HG02938 (cell line): ENCODE measurements at regions not wholly inside any gene's neighbourhood (a gene's known extent, or its start where the extent isn't known, plus 50 kb on each side); places are given as distances from the start of the nearest gene placed in this dataset.

Experiments
- ATAC-seq: cut with Tn5 transposase; IDR thresholded peaks from one replicate; pipeline ENCODE4 v1.9.1; 2021; ENCODE audit warnings: mild to moderate bottlenecking, moderate library complexity; ENCODE audit not compliant: unreplicated experiment

DNA sequence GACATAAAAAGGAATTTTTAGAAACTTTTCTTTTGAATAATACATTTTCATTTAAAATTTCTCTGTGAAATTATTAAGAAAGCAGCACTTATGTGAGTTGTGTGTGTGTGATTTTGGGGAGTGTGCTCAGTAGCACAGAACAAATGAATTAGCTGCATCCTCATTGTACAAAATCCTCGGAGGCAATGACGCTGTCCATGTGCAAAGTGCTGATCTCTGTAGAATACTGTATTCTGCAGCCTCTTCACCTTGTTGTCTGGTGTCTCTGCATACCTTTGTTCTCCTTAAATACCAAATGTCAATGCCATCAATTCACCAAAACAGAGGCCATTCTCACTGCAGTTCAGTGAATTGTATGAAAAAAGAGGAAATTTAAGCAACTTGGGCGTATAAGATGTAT is 838.4 kb downstream of the QKI start:
- ATAC-seq, result no peak

DNA sequence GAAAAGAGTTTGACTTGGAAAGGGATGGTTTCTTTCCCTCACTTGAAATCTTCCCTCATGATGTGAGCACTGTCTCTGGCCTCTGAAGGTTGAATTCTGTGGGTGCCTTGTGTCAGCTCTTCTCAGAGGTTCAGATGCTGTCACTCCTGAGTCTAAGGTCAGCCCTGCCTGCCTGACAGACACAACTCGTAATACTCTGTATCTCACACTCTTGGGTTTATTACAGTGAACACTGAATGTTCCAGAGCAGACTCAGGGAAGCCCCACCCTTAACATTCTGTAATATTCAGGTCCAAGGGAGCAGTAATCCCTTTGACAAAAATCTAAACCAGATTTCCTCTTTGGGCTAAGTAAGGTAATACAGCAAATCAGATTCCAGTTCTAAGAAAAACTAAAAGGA is 837.8 kb downstream of the QKI start:
- ATAC-seq, result no peak

DNA sequence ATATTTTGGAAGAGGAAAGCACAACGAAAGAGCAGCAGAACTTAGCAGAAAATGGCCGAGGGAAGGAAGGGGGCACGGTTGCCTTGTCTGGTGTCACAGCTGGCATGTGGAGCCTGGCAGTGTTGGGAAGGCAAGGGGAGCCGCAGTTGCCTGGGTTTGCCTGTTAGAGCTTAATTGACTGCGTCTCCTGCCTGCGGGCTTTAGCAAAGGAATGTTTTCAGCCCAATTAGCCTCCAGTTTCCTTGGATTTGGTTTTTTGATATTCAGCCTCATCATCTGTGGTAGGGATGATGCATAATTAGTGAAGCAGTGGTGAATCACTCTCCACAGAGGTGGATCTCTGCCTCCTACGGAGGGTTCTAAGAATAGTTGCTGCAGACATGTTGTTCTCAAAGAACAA is 832.6 kb downstream of the QKI start:
- no peak for ATAC-seq

DNA sequence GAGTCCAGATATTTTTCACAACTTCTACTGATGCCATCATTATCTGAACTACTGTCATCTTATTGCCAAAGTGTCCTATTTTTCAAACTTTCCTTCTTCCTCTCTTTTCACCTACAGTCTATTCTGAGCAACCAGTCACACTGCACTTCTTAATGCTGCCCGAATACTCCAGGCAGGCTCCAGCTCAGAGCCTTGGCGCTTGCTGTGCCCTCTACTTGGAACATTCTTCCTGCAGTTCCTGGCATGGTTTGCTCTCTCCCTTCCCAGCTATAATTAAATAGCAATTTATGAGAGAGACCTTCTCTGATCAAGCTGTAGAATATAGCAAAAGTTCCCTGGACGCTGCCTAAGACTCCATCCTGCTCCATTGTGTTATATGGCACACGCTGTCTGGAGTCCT is 831.6 kb downstream of the QKI start:
- no peak for ATAC-seq

DNA sequence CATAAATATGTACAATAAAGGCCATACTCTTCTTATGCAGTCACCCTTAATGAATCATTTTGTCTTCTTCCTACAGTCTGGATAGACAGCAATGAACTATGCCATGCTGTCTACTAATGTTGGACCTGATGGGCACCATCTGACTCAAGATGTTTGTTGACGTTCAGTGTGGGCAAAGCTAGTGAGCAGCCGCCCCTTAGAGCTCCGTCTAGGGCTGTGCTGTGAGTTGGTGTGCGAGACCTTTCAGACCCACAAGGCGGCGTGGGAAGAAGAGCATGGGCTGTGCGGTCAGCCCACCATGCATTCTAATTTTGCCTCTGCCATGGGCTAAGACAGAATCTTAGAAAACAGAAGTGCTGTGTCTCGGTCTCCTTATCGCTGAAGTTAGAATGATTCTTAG is 829.4 kb downstream of the QKI start:
- ATAC-seq, result no peak

DNA sequence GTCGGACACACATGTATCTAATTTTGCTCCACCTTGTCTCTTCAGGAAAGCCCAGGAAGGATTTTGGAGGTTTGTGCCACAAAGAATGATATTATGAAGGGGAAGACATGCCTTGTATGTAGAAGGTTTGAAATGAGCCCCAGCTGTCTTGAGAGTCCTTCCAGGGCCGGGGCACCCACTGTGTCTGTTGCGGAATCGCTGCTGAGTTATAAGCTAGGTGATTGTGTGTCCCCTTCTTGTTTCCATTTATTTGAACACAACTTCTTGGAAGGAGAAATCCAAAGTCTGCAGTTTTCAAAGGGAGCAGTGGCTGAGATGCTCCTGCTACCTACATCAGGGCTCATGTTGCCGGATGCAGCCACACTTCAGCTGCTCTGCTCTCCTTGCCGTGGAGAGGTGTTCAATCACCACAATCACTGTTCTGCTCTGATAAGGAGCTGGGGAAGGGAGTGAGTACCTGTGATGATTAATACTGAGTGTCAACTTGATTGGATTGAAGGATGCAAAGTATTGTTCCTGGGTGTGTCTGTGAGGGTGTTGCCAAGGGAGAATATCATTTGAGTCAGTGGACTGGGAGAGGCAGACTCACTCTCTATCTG is 828.6 kb downstream of the QKI start:
- ATAC-seq, result no peak

GRCh38 chr6:164230804-164231203 is 816.3 kb downstream of the QKI start:
- no peak for ATAC-seq

GRCh38 chr6:164230259-164230658 is 815.7 kb downstream of the QKI start:
- ATAC-seq, result no peak

DNA sequence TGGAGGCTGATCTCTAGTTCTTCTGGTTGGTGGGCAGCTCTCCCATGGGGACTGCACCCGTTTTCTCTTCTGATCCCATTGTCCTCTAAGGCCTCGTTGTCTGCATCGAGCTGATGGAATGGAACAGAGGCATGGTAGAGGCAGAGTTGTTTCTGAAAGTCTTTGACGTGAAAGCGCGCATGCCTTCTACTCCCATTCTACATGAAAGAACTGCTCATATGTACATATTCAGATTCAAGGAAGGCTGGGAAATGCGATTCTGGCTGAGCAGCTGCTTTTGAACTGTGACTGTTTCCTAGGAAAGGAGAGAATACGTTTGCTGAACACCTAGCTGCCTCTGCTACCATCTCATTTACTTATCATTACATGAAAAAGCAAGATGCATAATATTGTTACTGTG is 815.2 kb downstream of the QKI start:
- no peak for ATAC-seq

GRCh38 chr6:164227952-164228522 is 813.5 kb downstream of the QKI start:
- ATAC-seq, result no peak

- ATAC-seq, result no peak
Measured at GRCh38 chr6:164216839-164217238, 802.3 kb downstream of the QKI start.

DNA sequence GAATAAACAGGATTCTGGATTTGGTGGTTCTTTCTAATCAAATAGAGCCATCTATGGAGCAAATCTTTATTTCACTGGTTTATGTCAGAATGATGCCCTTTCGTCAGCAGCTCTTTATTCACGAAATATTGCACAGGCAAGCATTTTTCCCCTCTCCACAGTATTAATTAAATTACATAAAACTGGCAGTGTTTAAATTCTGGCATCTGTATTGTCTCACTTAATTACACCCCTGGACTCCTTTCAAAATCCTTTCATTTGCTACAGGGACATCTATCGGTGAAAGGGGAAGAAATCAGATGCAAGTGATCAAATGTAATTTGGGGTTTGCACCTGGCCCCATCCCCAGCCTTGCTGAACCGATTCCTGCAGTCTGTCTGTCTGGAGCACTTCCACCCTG is 801.9 kb downstream of the QKI start:
- no peak for ATAC-seq

DNA sequence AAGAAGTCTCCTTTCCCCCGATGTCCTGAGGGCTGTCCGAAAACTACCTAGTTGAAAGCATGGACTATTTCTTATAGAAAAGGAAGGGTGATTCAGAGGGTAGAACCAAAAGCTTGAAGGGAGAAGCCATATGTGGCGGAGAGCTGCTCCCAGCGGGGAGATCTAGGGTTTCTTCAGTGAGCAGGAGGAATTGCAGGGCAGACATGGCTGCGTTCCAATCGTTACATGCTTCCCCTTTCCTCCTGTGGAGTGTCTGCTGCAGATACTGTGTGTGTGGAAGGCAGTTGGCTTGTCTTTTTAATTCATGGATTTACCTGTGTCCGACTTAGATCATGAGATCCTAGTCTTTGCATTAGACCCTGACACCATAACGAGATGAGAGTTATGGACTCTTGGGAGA is 799.5 kb downstream of the QKI start:
- ATAC-seq, result no peak

- no peak for ATAC-seq
Measured at GRCh38 chr6:164211254-164211653, 796.7 kb downstream of the QKI start.

DNA sequence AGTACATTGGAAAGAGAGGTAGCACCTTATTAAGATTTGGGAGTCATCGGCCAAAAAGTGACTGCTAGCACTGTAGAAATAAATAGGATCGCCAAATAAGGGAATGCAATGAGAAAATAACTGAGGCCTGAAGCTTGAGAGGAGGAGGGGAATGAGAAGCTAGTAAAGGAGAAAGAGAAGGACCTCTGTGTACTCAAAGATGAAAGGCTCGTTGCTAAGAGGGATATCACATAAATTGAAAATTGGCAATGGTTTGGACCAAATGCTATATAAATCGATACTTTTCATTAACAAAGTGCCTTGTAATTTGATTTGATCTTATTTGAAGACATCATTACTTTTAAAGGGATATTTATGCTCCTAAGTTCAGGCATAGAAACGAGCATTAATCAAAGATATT is 796.3 kb downstream of the QKI start:
- ATAC-seq, result no peak

GRCh38 chr6:164210323-164210722 is 795.8 kb downstream of the QKI start:
- no peak for ATAC-seq

DNA sequence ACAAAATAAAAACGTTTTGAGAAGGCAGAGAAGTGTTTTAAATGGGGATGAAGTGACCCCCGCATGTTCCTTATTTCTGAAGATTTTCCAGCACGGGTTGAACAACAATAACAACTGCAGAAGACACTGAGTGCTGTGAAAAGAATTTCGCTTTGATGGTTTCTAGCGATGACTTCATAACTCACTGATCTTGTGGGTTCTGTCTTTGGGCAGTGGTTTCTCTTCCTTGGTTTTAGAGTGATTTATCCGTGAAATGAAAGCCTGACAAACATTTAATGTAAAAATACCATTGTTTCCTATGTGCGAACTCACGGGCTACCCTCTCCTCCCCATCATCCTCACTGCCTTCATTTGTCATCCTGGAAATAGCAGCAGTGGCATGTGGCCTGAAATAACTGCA is 793.9 kb downstream of the QKI start:
- ATAC-seq, result no peak

- ATAC-seq, result no peak
Measured at GRCh38 chr6:164206807-164207423, 792.4 kb downstream of the QKI start.

- ATAC-seq, result no peak
Measured at GRCh38 chr6:164200071-164200470, 785.6 kb downstream of the QKI start.

GRCh38 chr6:164195942-164196281 is 781.4 kb downstream of the QKI start:
- ATAC-seq, result no peak

GRCh38 chr6:164195278-164195941 is 780.9 kb downstream of the QKI start:
- no peak for ATAC-seq

DNA sequence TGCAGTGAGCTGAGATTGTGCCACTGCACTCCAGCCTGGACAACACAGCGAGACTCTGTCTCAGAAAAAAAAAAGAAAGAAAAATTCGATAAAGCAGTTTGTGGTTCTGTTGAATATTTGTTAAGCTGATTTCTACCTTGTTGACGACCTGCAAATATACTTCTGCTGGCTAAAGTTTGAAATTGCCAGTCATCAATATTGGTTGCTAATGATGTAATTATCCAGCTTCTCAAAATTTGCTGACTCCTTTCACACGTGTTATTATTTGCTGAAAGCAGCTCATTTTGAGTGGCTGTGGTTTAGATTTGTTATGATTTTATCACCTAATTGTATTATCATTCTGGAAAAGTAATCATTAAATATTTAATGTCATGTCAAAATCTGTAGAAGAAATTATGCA is 774.3 kb downstream of the QKI start:
- ATAC-seq, result no peak
